HEK293 (cell line): ENCODE measurements at regions not wholly inside any gene's neighbourhood (a gene's known extent, or its start where the extent isn't known, plus 50 kb on each side); places are given as distances from the start of the nearest gene placed in this dataset.

ENCODE experiments used
- CTCF ChIA-PET: fragments of 350-600 bp; formaldehyde crosslinking; extraction: SDS; loops from one replicate; lab custom pipeline; 2021; ENCODE audit warnings: antibody characterized with exemption; lab: Yijun Ruan, JAX
- POLR2A ChIA-PET: fragments of 300-600 bp; formaldehyde crosslinking; extraction: SDS; loops from one replicate; lab custom pipeline; 2020; ENCODE audit warnings: antibody characterized with exemption, inconsistent platforms; lab: Yijun Ruan, JAX
- H3K27ac ChIP-seq: fragments of 200-500 bp; sonication (Bioruptor generic); 2 replicates; pipeline ENCODE4 v1.5.1; 2014; ENCODE audit warnings: low read depth, low read length, control low read depth, inconsistent platforms; ENCODE audit errors: extremely low read depth
- H3K36me3 ChIP-seq, 2 experiments: fragments of 200-500 bp in 1 of 2; sonication (Bioruptor generic) in 1 of 2; 1 replicate in 1 of 2; 2 replicates in 1 of 2; pipeline ENCODE4 v1.5.1; 2014 to 2017; ENCODE audit warnings: inconsistent platforms in 2 of 2, low read length in 2 of 2; ENCODE audit not compliant: control insufficient read depth in 2 of 2, insufficient read depth in 1 of 2
- H3K4me1 ChIP-seq: fragments of 200-500 bp; sonication (Bioruptor generic); 2 replicates; pipeline ENCODE4 v1.5.1; 2014; ENCODE audit warnings: mild to moderate bottlenecking, low read length, inconsistent platforms; ENCODE audit not compliant: control insufficient read depth, insufficient read depth
- H3K4me3 ChIP-seq: 2 replicates; pipeline ENCODE4 v1.5.1; 2011; ENCODE audit warnings: low read depth, mild to moderate bottlenecking, control low read depth, low read length, moderate library complexity
- H3K9me3 ChIP-seq: fragments of 200-500 bp; sonication (Bioruptor generic); 2 replicates; pipeline ENCODE4 v1.5.1; 2014; ENCODE audit warnings: low read depth, low read length, inconsistent platforms; ENCODE audit not compliant: control insufficient read depth, insufficient read depth
- GLIS1 ChIP-seq: fragments of 450-650 bp; formaldehyde crosslinking; IDR thresholded peaks from 2 replicates; pipeline ENCODE4 v1.5.1; 2016; ENCODE audit warnings: missing biosample characterization, missing genetic modification characterization
- YY2 ChIP-seq: fragments of 450-650 bp; formaldehyde crosslinking; IDR thresholded peaks from 2 replicates; pipeline ENCODE4 v1.5.1; 2016; ENCODE audit warnings: missing biosample characterization, missing genetic modification characterization
- ZFP69B ChIP-seq: fragments of 450-650 bp; formaldehyde crosslinking; IDR thresholded peaks from 2 replicates; pipeline ENCODE4 v1.5.1; 2016; ENCODE audit warnings: missing biosample characterization, missing genetic modification characterization
- ZNF114 ChIP-seq: fragments of 450-650 bp; formaldehyde crosslinking; IDR thresholded peaks from 2 replicates; pipeline ENCODE4 v1.5.0; 2017; ENCODE audit warnings: missing biosample characterization, missing genetic modification characterization
- ZNF146 ChIP-seq: fragments of 450-650 bp; formaldehyde crosslinking; IDR thresholded peaks from 2 replicates; pipeline ENCODE4 v1.5.1; 2016; ENCODE audit warnings: missing biosample characterization, missing genetic modification characterization
- ZNF148 ChIP-seq: fragments of 450-650 bp; formaldehyde crosslinking; IDR thresholded peaks from 2 replicates; pipeline ENCODE4 v1.5.0; 2017; ENCODE audit warnings: missing biosample characterization, missing genetic modification characterization, borderline replicate concordance
- ZNF169 ChIP-seq: fragments of 450-650 bp; formaldehyde crosslinking; IDR thresholded peaks from 2 replicates; pipeline ENCODE4 v1.5.1; 2016; ENCODE audit warnings: missing biosample characterization, missing genetic modification characterization
- ZNF2 ChIP-seq: fragments of 450-650 bp; formaldehyde crosslinking; IDR thresholded peaks from 2 replicates; pipeline ENCODE4 v1.5.1; 2016; ENCODE audit warnings: missing biosample characterization, missing genetic modification characterization
- ZNF214 ChIP-seq: fragments of 450-650 bp; formaldehyde crosslinking; IDR thresholded peaks from 2 replicates; pipeline ENCODE4 v1.5.1; 2017; ENCODE audit warnings: missing biosample characterization, mild to moderate bottlenecking, missing genetic modification characterization, borderline replicate concordance
- ZNF274 ChIP-seq, 2 experiments: fragments of 200-500 bp in 1 of 2; fragments of 450-650 bp in 1 of 2; sonication (Bioruptor generic) in 1 of 2; formaldehyde crosslinking in 1 of 2; IDR thresholded peaks; 2 replicates each; pipeline versions ENCODE4 v1.5.1 to v1.6.1; 2014 to 2016; ENCODE audit warnings: borderline replicate concordance in 1 of 2, inconsistent platforms in 1 of 2, low read length in 1 of 2, missing biosample characterization in 1 of 2, missing genetic modification characterization in 1 of 2
- ZNF292 ChIP-seq: fragments of 450-650 bp; formaldehyde crosslinking; IDR thresholded peaks from 2 replicates; pipeline ENCODE4 v1.5.1; 2016; ENCODE audit warnings: low read depth, missing biosample characterization, missing genetic modification characterization, borderline replicate concordance
- ZNF311 ChIP-seq: fragments of 450-650 bp; formaldehyde crosslinking; IDR thresholded peaks from 2 replicates; pipeline ENCODE4 v1.5.1; 2017; ENCODE audit warnings: missing biosample characterization, missing genetic modification characterization, borderline replicate concordance
- ZNF350 ChIP-seq: fragments of 450-650 bp; formaldehyde crosslinking; IDR thresholded peaks from 2 replicates; pipeline ENCODE4 v1.5.0; 2017; ENCODE audit warnings: missing biosample characterization, mild to moderate bottlenecking, missing genetic modification characterization
- ZNF398 ChIP-seq: fragments of 450-650 bp; formaldehyde crosslinking; IDR thresholded peaks from 2 replicates; pipeline ENCODE4 v1.5.1; 2017; ENCODE audit warnings: missing biosample characterization, missing genetic modification characterization
- ZNF510 ChIP-seq: fragments of 450-650 bp; formaldehyde crosslinking; IDR thresholded peaks from 2 replicates; pipeline ENCODE4 v1.5.1; 2018; ENCODE audit warnings: mild to moderate bottlenecking, missing genetic modification characterization, missing biosample characterization; ENCODE audit not compliant: insufficient replicate concordance
- ZNF514 ChIP-seq: fragments of 450-650 bp; formaldehyde crosslinking; IDR thresholded peaks from 2 replicates; pipeline ENCODE4 v1.5.1; 2016; ENCODE audit warnings: missing biosample characterization, missing genetic modification characterization
- ZNF544 ChIP-seq: fragments of 450-650 bp; formaldehyde crosslinking; IDR thresholded peaks from 2 replicates; pipeline ENCODE4 v1.5.0; 2017; ENCODE audit warnings: missing biosample characterization, missing genetic modification characterization
- ZNF600 ChIP-seq: fragments of 450-650 bp; formaldehyde crosslinking; IDR thresholded peaks from 2 replicates; pipeline ENCODE4 v1.5.1; 2016; ENCODE audit warnings: missing biosample characterization, missing genetic modification characterization
- ZNF664 ChIP-seq: fragments of 450-650 bp; formaldehyde crosslinking; IDR thresholded peaks from 2 replicates; pipeline ENCODE4 v1.5.1; 2016; ENCODE audit warnings: missing biosample characterization, missing genetic modification characterization
- ZNF776 ChIP-seq: fragments of 450-650 bp; formaldehyde crosslinking; IDR thresholded peaks from 2 replicates; pipeline ENCODE4 v1.5.0; 2017; ENCODE audit warnings: missing biosample characterization, missing genetic modification characterization, borderline replicate concordance
- TF ChIP-seq, protein P1 (sequence below): fragments of 450-650 bp; formaldehyde crosslinking; IDR thresholded peaks from 2 replicates; pipeline ENCODE4 v1.5.1; 2016; ENCODE audit warnings: missing biosample characterization, missing genetic modification characterization

GRCh38 chr5:2110934-2111462 lies 228.3 kb upstream of the IRX4 start (continued):
- TF ChIP-seq, protein P1, sequence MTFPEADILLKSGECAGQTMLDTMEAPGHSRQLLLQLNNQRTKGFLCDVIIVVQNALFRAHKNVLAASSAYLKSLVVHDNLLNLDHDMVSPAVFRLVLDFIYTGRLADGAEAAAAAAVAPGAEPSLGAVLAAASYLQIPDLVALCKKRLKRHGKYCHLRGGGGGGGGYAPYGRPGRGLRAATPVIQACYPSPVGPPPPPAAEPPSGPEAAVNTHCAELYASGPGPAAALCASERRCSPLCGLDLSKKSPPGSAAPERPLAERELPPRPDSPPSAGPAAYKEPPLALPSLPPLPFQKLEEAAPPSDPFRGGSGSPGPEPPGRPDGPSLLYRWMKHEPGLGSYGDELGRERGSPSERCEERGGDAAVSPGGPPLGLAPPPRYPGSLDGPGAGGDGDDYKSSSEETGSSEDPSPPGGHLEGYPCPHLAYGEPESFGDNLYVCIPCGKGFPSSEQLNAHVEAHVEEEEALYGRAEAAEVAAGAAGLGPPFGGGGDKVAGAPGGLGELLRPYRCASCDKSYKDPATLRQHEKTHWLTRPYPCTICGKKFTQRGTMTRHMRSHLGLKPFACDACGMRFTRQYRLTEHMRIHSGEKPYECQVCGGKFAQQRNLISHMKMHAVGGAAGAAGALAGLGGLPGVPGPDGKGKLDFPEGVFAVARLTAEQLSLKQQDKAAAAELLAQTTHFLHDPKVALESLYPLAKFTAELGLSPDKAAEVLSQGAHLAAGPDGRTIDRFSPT (tag by site-specific recombination) = no peak
- TF ChIP-seq ZNF398 (no peak), ZNF114 (tag by site-specific recombination) (no peak), ZNF350 (no peak), ZFP69B (tag by site-specific recombination) (no peak), ZNF544 (tag by site-specific recombination) (no peak), ZNF776 (tag by site-specific recombination) (no peak), ZNF169 (no peak), ZNF2 (tag by site-specific recombination) (no peak)
- TF ChIP-seq, all 188 proteins: peak for 0

GRCh38 chr5:2110137-2110933 lies 227.6 kb upstream of the IRX4 start:
- H3K4me1 ChIP-seq = no peaks in the 10 kb centered on the region
- no peaks in the 10 kb centered on the region for H3K36me3 ChIP-seq
- H3K27ac ChIP-seq = no peak overlapping the region
- CTCF ChIA-PET = no interaction called here
- TF ChIP-seq ZNF510 = no peak
- TF ChIP-seq ZNF311 (tag by site-specific recombination) = no peak
- TF ChIP-seq ZNF274 (IDR thresholded peaks at IDR 0.05; ENCODE audit: low read length) = no peak
- TF ChIP-seq ZNF274 (tag by site-specific recombination; IDR thresholded peaks at IDR 0.05; ENCODE audit: borderline replicate concordance) = no peak
- no peak for TF ChIP-seq ZNF600
- no peak for TF ChIP-seq ZNF776 (tag by site-specific recombination)
- TF ChIP-seq ZNF292 (tag by site-specific recombination) = no peak
- no peak for TF ChIP-seq ZNF664 (tag by site-specific recombination)
- no peak for TF ChIP-seq ZNF214
- TF ChIP-seq ZNF514 (tag by site-specific recombination) = no peak
- no peak for TF ChIP-seq YY2 (tag by site-specific recombination)
- TF ChIP-seq ZNF148 (tag by site-specific recombination) = no peak
- no peak for TF ChIP-seq GLIS1
- no peak for TF ChIP-seq ZNF146
- TF ChIP-seq, all 188 proteins: peak for 0
- Histone ChIP-seq H3K4me3 (no peak overlapping the region), H3K9me3 (no peaks in the 10 kb centered on the region)
- POLR2A ChIA-PET = no interaction called here
